Fibroblast of the aortic adventitia (primary cell): ENCODE measurements at regions not wholly inside any gene's neighbourhood (a gene's known extent, or its start where the extent isn't known, plus 50 kb on each side); places are given as distances from the start of the nearest gene placed in this dataset.
"Not testable (repeated sequence)": the region's sequence is repeated elsewhere in the genome, so short reads cannot be mapped to it uniquely, and the experiment has no call there.

Experiments
- DNase-seq: peaks from one replicate; pipeline ENCODE4 v3.0.0-alpha.2; 2010; ENCODE audit warnings: low read depth
- H3K4me3 ChIP-seq: 2 replicates; pipeline ENCODE4 v1.5.1; 2011; ENCODE audit warnings: low read depth, mild to moderate bottlenecking, control low read depth, low read length, moderate library complexity
- CTCF ChIP-seq: IDR thresholded peaks from 2 replicates; pipeline ENCODE4 v1.5.1; 2011; ENCODE audit warnings: mild to moderate bottlenecking, low read length, control low read depth, inconsistent platforms; ENCODE audit not compliant: insufficient read depth

- no peak for DNase-seq
- no peak overlapping the region for H3K4me3 ChIP-seq
- TF ChIP-seq CTCF = no peak
Observed at GRCh38 chr12:5110345-5110744, 66.7 kb downstream of the KCNA5 start.

GRCh38 chr12:5114436-5114835 lies 70.8 kb downstream of the KCNA5 start:
- no peak for TF ChIP-seq CTCF
- no peak for DNase-seq
- no peak overlapping the region for H3K4me3 ChIP-seq

GRCh38 chr12:5121784-5122183 lies 78.1 kb downstream of the KCNA5 start:
- not testable (repeated sequence) for DNase-seq, H3K4me3 ChIP-seq

GRCh38 chr12:5122256-5122831 lies 78.7 kb downstream of the KCNA5 start:
- DNase-seq, H3K4me3 ChIP-seq: not testable (repeated sequence)

- no peak overlapping the region for H3K4me3 ChIP-seq
- DNase-seq = no peak
- no peak for TF ChIP-seq CTCF
Observed at GRCh38 chr12:5123921-5124320, 80.2 kb downstream of the KCNA5 start.

GRCh38 chr12:5124401-5124800 lies 80.7 kb downstream of the KCNA5 start:
- TF ChIP-seq CTCF = no peak

GRCh38 chr12:5134861-5135525 lies 91.3 kb downstream of the KCNA5 start:
- no peak for TF ChIP-seq CTCF
- H3K4me3 ChIP-seq = no peak overlapping the region
- no peak for DNase-seq

More at GRCh38 chr12:5124401-5124800, 80.7 kb downstream of the KCNA5 start:
- no peak for DNase-seq
- no peak overlapping the region for H3K4me3 ChIP-seq

- TF ChIP-seq CTCF = no peak
- DNase-seq = no peak
Observed at GRCh38 chr12:5138256-5138655, 94.6 kb downstream of the KCNA5 start.

More at GRCh38 chr12:5138256-5138655, 94.6 kb downstream of the KCNA5 start:
- no peak overlapping the region for H3K4me3 ChIP-seq
